KOPT-K1 (cell line): ENCODE measurements at regions not wholly inside any gene's neighbourhood (a gene's known extent, or its start where the extent isn't known, plus 50 kb on each side); places are given as distances from the start of the nearest gene placed in this dataset.
"Not testable (repeated sequence)": the region's sequence is repeated elsewhere in the genome, so short reads cannot be mapped to it uniquely, and the experiment has no call there.

ENCODE experiments used
- H3K27ac ChIP-seq: fragments of 200-600 bp; sonication (generic); 2 replicates; pipeline ENCODE4 v1.5.1; 2016; ENCODE audit warnings: antibody characterized with exemption, mild to moderate bottlenecking, low read depth, low read length; ENCODE audit not compliant: poor library complexity, severe bottlenecking
- H3K36me3 ChIP-seq: fragments of 200-600 bp; sonication (generic); 2 replicates; pipeline ENCODE4 v1.5.1; 2017; ENCODE audit warnings: antibody characterized with exemption, mild to moderate bottlenecking, low read length, moderate library complexity; ENCODE audit not compliant: insufficient read depth
- H3K9me3 ChIP-seq: fragments of 200-600 bp; sonication (generic); 2 replicates; pipeline ENCODE4 v1.5.1; 2017; ENCODE audit warnings: antibody characterized with exemption, low read length, mild to moderate bottlenecking; ENCODE audit not compliant: insufficient read depth, poor library complexity, severe bottlenecking

DNA sequence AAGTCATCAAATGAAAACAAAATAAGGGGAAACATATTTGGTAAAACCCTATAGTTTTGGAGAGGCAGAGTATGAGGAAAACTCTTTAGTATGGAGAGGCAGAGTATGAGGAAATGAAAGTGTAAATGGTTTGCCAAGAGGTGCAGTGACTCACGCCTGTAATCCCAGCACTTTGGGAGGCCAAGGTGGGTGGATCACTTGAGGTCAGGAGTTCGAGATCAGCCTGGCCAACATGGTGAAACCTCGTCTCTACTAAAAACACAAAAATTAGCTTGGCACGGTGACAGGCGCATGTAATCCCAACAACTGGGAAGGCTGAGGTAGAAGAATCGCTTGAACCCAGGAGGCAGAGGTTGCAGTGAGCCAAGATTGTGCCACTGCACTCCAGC, 228.2 kb upstream of the RREB1 start:
- H3K9me3 ChIP-seq, H3K27ac ChIP-seq, H3K36me3 ChIP-seq: not testable (repeated sequence)

DNA sequence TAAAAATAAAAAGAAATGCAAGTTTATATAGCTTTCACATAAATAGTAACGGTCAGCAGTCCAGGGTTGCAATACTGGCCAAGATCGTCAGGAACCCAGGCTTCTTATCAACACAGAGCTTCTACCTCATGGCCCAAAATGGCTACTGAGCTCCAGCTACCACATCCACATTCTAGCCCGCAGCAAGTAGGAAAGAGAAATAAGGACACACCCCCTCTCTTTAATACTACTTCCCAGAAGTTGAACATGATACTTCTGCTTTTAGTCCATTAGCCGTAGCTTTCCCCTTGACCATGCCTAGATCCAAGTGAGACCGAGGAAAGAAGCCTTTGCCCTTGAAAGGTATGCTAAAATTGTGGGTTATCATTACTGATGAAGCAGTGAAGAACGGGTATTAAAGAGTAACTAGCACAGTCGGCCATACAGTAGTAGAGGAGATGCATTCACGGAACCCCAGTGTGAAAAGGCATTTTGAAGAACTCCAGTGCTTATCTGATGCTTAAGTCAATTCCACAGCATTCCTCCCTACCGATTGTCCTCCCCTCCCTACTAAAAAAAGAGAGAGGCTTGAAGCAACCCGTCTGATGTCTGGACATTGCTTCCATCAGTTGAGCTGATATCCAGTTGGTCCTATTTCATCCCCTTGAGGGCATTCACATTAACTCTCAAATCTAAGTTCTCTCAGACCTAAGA, 226.9 kb upstream of the RREB1 start:
- no peaks in the 10 kb centered on the region for H3K9me3 ChIP-seq
- H3K27ac ChIP-seq: no peak overlapping the region
- no peaks in the 10 kb centered on the region for H3K36me3 ChIP-seq

DNA sequence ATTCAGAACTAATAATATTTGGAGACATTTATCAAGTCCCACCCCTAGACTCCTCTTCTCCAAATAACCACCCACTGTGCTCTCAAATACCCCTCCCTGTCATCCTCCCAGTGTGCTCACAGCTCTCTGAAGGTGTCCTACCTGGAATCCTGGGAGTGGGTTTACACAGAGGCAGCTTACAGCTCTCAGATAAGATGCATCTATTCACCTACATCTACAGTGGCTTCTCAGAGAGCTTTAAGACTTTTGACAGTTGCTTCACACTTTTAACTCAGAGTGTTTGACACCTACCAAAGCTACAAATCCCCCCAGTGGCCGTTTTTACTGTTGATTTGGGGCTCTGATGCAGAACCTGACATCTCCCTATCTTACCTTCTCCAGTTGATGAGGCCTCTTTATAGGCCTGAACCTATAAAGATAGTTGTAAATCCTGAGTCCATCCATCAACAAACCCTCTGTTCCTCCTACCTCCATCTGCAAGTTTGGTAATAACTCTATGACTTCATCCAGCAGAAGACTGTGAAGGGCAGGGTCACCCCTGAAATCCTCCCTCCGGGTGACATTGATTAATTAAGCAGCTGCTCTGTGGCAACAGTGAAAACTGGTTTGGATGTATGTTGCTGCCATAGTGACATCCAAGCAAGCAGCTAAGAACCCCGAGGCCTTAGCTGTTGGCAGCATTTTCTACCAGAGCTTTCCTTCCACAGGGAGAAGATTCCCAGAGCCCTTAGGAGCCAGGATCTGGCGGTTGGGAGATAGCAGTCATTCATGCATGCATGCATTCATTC, 226.1 kb upstream of the RREB1 start:
- no peaks in the 10 kb centered on the region for H3K9me3 ChIP-seq
- no peaks in the 10 kb centered on the region for H3K36me3 ChIP-seq
- H3K27ac ChIP-seq: no peak overlapping the region

DNA sequence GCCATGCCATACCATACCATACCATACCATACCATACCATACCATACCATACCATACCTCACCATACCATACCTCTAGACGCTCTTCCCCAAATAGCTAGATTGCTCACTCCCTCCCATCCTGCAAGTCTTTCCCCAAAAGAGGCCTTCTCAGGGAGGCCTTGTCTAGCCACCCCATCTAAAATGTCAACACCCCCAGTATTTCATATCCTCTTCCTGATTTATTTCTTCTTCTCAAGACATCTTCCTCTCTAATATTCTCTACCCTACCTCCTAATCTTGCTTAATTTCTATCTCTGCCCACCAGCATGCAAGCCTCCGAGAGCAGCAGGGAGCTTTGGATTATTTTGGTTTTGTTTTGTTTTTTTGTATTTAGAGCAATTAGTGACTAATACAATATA, 225.2 kb upstream of the RREB1 start:
- no peaks in the 10 kb centered on the region for H3K36me3 ChIP-seq
- H3K27ac ChIP-seq: no peak overlapping the region
- H3K9me3 ChIP-seq: no peaks in the 10 kb centered on the region

DNA sequence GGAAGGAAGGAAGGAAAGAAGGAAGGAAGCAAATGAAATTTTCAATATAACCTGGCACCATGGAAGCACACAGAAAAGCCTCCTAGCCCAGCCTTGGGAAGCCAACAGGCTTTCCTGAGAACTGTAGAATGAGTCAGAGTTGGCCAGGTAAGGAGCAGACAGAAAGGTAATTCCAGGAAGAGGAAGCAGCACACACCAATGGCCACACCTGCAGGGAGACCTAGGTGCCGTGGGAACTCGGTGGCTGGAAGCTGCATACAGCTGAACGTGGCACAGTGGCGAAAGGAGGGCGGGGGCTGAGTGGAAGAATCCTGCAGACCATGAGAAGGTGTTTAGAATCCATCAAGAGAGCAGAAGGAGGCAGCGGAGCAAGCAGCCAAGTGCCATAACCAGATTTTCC, 224.8 kb upstream of the RREB1 start:
- no peaks in the 10 kb centered on the region for H3K36me3 ChIP-seq
- no peaks in the 10 kb centered on the region for H3K9me3 ChIP-seq

DNA sequence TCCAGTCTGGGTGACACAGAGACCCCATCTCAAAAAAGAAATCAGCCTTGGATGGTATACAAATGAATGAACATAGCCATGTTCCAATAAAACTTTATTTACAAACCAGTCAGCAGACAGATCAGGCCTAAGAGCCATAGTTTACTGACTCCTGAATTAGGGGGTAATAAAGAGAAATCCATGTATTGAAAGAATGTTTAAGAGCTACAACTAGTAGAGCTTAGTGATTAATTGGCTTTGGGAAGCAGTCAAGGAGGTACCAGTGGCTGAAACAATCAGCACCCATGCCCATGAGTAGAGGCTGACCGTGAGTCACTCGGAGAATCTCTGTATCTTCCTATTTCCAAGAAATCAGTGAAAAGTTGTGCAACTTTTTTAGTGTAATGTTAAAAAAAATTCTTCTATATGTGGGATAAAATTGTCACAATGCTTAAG, 223.6 kb upstream of the RREB1 start:
- Histone ChIP-seq H3K27ac (no peak overlapping the region), H3K36me3 (no peaks in the 10 kb centered on the region), H3K9me3 (no peaks in the 10 kb centered on the region)

More for the DNA sequence above, 224.8 kb upstream of the RREB1 start:
- no peak overlapping the region for H3K27ac ChIP-seq

DNA sequence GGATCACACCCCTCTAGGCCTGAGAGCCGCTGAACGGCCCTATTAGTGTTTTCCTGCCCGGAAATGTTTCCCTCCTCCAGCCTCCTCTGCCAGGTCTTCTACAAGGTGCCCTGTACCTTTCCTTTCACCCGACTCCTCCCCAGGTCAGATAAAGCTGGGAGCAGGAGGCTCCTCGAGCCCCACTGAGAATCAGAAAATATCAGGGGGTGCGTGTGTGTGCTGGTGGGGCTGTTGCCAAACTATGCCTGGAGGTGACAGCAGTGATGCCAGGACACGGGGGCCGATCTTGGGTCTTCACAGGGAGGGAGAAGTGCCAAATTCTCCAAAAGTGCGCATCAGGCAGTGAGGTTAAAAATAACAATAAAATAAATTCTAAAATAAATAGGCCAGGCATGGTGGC, 222.8 kb upstream of the RREB1 start:
- no peak overlapping the region for H3K27ac ChIP-seq
- H3K36me3 ChIP-seq: no peaks in the 10 kb centered on the region
- no peaks in the 10 kb centered on the region for H3K9me3 ChIP-seq

DNA sequence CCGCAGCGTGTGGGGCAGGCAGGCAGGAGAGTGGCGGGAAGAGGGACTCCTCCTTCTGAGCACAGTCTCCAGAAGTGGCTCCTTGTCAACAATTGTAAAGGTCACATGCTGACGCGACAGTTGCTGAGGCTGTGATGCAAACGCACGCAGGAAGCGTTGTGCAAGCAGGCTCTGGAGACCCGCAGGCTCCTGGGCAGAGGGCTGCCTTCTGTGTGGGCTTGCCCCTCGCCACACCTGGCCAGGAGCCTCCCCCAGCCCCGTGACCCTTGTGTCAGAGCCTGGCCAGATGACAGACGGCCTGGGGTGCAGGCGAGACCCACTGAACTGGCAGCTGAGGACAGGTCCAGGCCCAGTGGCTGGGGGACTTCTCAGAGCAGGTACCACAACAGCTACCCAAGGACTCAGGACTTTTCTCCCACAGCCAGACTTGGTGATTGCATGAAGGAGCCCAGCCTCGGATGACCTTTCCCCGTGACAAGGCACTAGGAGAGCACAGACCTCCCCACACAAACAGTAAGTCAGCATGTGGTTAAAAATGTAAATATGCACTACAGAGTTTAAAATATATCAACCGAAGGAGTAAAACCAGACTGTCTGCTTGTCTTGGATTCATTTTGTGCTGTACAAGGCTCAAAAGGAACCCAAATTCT, 222.1 kb upstream of the RREB1 start:
- no peak overlapping the region for H3K27ac ChIP-seq
- no peaks in the 10 kb centered on the region for H3K9me3 ChIP-seq
- no peaks in the 10 kb centered on the region for H3K36me3 ChIP-seq

DNA sequence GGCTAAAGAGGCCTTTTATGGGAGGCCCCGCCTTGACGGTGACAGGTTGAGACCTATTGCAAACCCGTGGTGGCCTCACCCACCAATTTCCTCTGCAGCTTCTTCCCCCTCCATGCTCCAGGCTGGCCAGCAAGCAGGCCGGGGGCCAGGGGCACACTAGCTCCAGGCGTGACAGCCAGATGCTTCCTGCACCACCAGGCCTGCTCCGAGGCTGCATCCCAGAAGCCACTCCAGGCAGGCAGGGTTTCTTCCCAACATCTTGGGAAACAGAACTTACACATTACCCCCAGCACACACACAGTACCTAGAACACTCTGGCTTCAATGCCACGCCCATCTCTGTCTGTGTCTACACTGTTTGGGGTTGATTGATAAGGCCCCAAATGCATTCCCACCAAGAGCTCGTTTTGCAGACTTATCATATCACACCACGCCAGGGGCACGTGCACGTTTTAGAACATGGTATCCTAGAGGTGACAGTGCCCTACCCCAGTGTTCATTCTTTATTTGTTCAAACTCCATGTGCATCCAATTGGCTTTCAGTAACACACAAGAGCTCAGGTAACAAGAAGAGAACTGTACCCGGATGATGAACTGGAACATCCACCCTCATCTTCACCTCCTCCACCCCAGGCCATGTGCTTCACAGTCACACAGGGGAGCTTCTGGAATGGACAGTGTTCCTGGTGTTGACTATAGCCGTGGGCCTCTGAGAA, 221.4 kb upstream of the RREB1 start:
- H3K9me3 ChIP-seq: no peaks in the 10 kb centered on the region
- no peak overlapping the region for H3K27ac ChIP-seq
- no peaks in the 10 kb centered on the region for H3K36me3 ChIP-seq

DNA sequence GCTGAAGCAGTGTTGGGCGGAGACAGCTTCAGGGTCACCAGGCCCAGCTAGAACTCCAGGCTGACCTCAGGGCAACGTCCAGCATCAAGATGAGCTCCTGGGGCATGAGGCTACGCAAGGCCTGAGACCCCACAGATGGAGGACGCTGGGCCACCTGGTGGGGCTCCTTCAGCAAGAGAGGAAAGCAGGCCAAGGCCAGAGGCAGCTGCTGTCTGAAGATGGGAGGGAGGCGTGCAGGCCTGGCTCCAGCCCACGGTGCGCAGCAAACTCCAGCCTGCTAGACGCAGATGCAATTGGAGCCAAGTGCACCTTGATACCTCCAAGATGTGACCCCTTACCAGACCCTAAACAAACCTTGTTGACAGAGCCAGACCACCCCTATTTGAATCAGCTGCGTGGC, 220.9 kb upstream of the RREB1 start:
- no peak overlapping the region for H3K27ac ChIP-seq
- no peaks in the 10 kb centered on the region for H3K9me3 ChIP-seq
- H3K36me3 ChIP-seq: no peaks in the 10 kb centered on the region

DNA sequence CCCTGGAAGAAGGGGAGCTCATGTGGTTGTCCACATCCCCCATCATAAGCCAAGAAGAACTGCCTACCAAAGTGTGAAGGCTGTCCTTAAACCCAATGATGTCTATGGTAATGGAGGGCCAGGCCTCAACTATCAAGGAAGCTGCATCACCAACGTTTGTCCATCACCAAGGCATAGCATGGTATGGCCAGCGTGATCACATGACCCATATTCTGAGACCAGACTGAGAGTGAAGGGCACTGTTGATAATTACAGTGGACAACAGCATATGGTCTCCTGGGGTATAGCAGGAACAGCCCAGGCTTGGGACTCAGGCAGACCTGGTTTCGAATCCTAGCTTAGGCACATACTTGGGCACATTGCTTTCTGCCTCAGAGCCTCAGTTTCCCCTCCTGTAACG, 218.2 kb upstream of the RREB1 start:
- no peaks in the 10 kb centered on the region for H3K36me3 ChIP-seq
- no peaks in the 10 kb centered on the region for H3K9me3 ChIP-seq
- H3K27ac ChIP-seq: no peak overlapping the region

DNA sequence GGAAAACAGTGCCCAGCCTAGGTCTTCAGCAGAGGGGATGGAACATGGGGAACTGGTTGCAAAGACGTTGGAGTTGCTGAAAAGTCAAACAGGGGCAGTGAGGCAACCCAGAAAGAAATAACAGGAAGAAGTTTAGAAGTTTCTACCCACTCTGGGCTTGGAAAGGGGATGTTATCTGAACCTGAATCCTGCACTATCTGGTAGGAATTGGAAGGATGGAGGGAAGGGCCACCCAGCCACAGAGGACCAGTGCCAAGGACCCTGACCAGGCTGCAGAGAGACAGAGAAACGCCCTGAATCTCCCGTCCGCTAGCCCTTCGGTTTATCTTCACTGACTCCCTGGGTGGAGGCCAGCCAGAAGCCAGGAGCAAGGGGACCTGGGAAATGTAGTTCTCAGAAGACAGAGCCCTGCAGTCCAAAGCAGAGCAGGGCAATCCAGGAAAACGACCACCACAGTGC, 217.3 kb upstream of the RREB1 start:
- no peaks in the 10 kb centered on the region for H3K9me3 ChIP-seq
- no peak overlapping the region for H3K27ac ChIP-seq
- H3K36me3 ChIP-seq: no peaks in the 10 kb centered on the region

DNA sequence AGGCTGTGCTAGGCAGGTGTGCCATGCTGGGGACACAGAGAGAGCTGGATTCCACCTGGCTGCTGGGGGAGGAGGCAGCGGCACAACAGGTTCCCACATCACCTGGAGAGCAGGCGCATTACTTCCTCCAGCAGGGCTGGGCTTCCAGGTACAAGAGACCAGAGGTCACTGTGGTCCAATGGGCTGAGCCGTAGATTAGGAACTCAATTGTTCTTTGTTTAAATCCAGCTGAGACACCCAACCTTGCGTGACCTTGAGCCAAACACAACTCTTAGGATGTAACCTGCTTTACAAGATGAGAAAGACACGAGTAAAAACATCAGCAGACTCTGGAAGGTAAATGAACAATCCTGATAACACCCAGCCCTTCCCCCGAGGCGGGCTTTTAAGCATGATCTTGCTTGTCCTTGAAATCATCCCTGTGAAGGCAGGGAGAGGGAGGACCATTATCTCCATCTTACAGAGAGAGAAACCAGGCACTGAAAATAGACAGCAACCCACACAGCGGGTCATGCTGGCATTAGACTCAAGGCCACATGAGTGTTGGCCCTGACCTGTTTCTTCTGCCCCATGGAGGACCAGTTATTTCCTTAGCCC, 216.5 kb upstream of the RREB1 start:
- H3K27ac ChIP-seq: no peak overlapping the region
- H3K9me3 ChIP-seq: no peaks in the 10 kb centered on the region
- H3K36me3 ChIP-seq: no peaks in the 10 kb centered on the region

DNA sequence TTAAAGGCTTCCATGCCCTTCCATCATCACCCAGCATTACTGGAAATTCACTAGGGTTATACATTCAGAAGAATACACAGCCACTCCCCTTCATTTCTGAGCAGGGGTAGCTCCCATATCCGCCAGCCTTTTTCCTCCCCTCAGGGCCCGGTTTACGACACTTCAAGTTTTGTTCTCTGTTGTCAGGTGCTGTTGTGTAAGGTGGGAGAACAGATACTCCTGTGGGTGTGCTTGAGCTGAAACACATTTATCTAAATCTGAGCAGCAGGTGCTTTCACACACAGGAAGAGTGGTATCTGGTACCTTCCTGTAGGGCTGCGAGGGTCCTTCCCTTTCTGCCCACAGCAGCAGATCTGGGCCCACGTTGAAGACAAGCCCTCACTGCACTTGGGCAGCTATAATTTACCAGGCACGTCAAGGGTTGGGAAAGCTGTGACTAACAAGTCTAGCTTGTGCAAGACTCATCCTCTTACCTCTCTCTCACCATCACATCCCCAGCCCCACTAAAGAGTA, 215.8 kb upstream of the RREB1 start:
- H3K36me3 ChIP-seq: no peaks in the 10 kb centered on the region
- no peak overlapping the region for H3K27ac ChIP-seq

More for the DNA sequence above, 215.8 kb upstream of the RREB1 start:
- H3K9me3 ChIP-seq: no peaks in the 10 kb centered on the region
